PC-3 (cell line): ENCODE measurements at regions not wholly inside any gene's neighbourhood (a gene's known extent, or its start where the extent isn't known, plus 50 kb on each side); places are given as distances from the start of the nearest gene placed in this dataset.

ENCODE experiments used
- ATAC-seq: fragments of 200-7000 bp; cut with Tn5 transposase; 2 replicates; pipeline ENCODE4 v1.9.1; 2020; ENCODE audit warnings: mild to moderate bottlenecking, moderate library complexity
- BruUV-seq: library from RNA; stranded (reverse); fragments of 400-500 nt; replicated peaks from 2 replicates; lab custom pipeline; 2021; lab: Mats Ljungman, UMichigan
- CTCF ChIA-PET: fragments of 300-600 bp; sonication (Branson Sonifier 250); formaldehyde crosslinking; loops from one replicate; lab custom pipeline; 2022; ENCODE audit warnings: antibody characterized with exemption; lab: Charles Lee
- POLR2A ChIA-PET: fragments of 300-600 bp; sonication (Branson Sonifier 250); formaldehyde crosslinking; loops from one replicate; lab custom pipeline; 2022; ENCODE audit warnings: antibody characterized with exemption; ENCODE audit not compliant: unreplicated experiment; lab: Charles Lee
- DNase-seq: peaks from one replicate; pipeline ENCODE4 v3.0.0-alpha.2; 2015
- H2AFZ ChIP-seq: fragments of 300-600 bp; sonication (generic); 2 replicates; pipeline ENCODE4 v1.6.0; 2016; ENCODE audit warnings: antibody characterized with exemption, low read length
- H3F3A ChIP-seq: fragments of 300-600 bp; sonication (generic); one replicate; pipeline ENCODE4 v1.6.0; 2017; ENCODE audit warnings: antibody characterized with exemption, low read length, control low read depth, mild to moderate bottlenecking; ENCODE audit not compliant: unreplicated experiment
- H3K27ac ChIP-seq: fragments of 300-600 bp; sonication (generic); 2 replicates; pipeline ENCODE4 v1.5.1; 2016; ENCODE audit warnings: mild to moderate bottlenecking, low read length
- H3K27me3 ChIP-seq: fragments of 300-600 bp; sonication (generic); 2 replicates; pipeline ENCODE4 v1.6.1; 2016; ENCODE audit warnings: low read length, mixed read lengths
- H3K36me3 ChIP-seq: fragments of 300-600 bp; sonication (generic); 2 replicates; pipeline ENCODE4 v1.6.1; 2016; ENCODE audit warnings: low read depth, mixed run types, low read length, mixed read lengths
- H3K4me1 ChIP-seq: fragments of 300-600 bp; sonication (generic); 2 replicates; pipeline ENCODE4 v1.5.1; 2016; ENCODE audit warnings: low read length; ENCODE audit not compliant: insufficient read depth
- H3K4me2 ChIP-seq: fragments of 300-600 bp; sonication (generic); 2 replicates; pipeline ENCODE4 v1.6.0; 2016; ENCODE audit warnings: low read length
- H3K4me3 ChIP-seq: fragments of 300-600 bp; sonication (generic); 2 replicates; pipeline ENCODE4 v1.5.1; 2016; ENCODE audit warnings: mild to moderate bottlenecking, low read length, mixed read lengths
- H3K79me2 ChIP-seq: fragments of 300-600 bp; sonication (generic); 2 replicates; pipeline ENCODE4 v1.6.1; 2017; ENCODE audit warnings: low read length, mixed read lengths
- H3K9ac ChIP-seq: fragments of 300-600 bp; sonication (generic); 2 replicates; pipeline ENCODE4 v1.6.0; 2016; ENCODE audit warnings: mild to moderate bottlenecking, low read length
- H3K9me2 ChIP-seq: fragments of 300-600 bp; sonication (generic); replicated peaks from 2 replicates; pipeline ENCODE4 v1.6.1; 2016; ENCODE audit warnings: mixed run types, low read length, mixed read lengths
- H3K9me3 ChIP-seq: fragments of 300-600 bp; sonication (generic); 2 replicates; pipeline ENCODE4 v1.6.1; 2016; ENCODE audit warnings: low read length, mixed read lengths
- H4K20me1 ChIP-seq: fragments of 300-600 bp; sonication (generic); 2 replicates; pipeline ENCODE4 v1.6.1; 2016; ENCODE audit warnings: low read length, mixed read lengths
- EZH2 ChIP-seq: fragments of 300-600 bp; sonication (generic); IDR thresholded peaks from one replicate; pipeline ENCODE4 v1.6.1; 2017; ENCODE audit warnings: antibody characterized with exemption, mild to moderate bottlenecking, low read length; ENCODE audit not compliant: unreplicated experiment
- EZH2phosphoT487 ChIP-seq: fragments of 300-600 bp; sonication (generic); IDR thresholded peaks from 2 replicates; pipeline ENCODE4 v1.6.1; 2018; ENCODE audit warnings: mild to moderate bottlenecking, antibody characterized with exemption, low read length, borderline replicate concordance
- intact Hi-C: fragments of 100-400 bp; cut with micrococcal nuclease; formaldehyde crosslinking; loops from 2 replicates; pipeline ENCODE4 v1.9.0; 2023
- TF ChIP-seq, protein P1 (sequence below): fragments of 300-600 bp; sonication (generic); conservative IDR thresholded peaks from 2 replicates; pipeline ENCODE4 v1.5.1; 2017; ENCODE audit warnings: antibody characterized with exemption, low read depth, mild to moderate bottlenecking, low read length

DNA sequence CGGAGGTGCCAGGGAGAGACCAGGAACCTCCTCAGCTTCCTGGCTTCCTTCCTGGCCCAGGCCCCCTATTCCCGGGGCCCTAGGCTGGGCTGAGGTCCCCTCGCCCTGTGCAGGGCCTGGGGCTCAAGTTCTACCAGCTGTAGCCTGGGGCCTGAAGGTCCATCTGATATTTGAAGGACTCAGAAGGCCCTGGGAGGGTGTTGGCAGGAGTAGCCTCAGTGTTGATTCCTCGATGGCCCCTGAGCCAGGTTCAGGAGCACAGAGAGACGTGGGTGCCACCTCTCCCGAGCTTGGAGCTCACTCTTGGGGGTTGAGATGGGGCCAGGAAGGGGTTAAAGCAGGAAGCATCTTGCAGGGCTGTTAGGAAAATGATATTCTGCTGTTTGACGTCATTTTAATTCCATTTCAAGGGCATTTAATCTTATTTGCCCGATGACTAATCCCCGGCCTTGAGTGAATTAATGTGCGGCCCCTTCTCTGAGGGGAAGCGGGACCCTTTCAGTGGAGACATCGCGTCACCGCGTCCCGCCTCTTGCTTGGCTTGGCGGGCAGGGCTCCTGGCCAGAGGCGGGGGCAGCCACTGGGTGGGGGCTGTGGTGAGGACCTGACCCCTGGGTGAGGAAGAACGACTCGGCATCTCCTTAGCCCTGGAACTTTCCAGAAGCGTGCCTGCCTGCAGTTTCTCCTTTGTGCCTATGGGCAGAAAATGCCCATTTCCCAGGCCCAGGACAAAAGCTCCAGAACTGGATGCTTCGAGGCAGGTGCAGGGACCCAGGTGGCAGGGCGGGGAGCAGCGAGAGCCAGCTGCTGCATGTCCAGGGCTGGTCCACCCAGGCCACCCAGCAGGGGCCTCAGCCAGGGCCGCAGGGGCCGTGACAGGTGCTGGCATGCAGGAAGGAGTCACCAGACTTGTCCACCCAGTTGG is 158.3 kb downstream of the KIF26A start:
- no TSS peak for BruUV-seq
- H3F3A ChIP-seq = no peaks in the 10 kb centered on the region
- no peak overlapping the region for H2AFZ ChIP-seq
- H3K4me1 ChIP-seq = no peaks in the 10 kb centered on the region
- no peaks in the 10 kb centered on the region for H3K9me2 ChIP-seq
- no peaks in the 10 kb centered on the region for H3K9me3 ChIP-seq
- H4K20me1 ChIP-seq = no peaks in the 10 kb centered on the region
- H3K4me2 ChIP-seq = no peak overlapping the region
- intact Hi-C loops = no loop called here
- TF ChIP-seq EZH2 (no peak), EZH2phosphoT487 (no peak)
- TF ChIP-seq, protein P1, sequence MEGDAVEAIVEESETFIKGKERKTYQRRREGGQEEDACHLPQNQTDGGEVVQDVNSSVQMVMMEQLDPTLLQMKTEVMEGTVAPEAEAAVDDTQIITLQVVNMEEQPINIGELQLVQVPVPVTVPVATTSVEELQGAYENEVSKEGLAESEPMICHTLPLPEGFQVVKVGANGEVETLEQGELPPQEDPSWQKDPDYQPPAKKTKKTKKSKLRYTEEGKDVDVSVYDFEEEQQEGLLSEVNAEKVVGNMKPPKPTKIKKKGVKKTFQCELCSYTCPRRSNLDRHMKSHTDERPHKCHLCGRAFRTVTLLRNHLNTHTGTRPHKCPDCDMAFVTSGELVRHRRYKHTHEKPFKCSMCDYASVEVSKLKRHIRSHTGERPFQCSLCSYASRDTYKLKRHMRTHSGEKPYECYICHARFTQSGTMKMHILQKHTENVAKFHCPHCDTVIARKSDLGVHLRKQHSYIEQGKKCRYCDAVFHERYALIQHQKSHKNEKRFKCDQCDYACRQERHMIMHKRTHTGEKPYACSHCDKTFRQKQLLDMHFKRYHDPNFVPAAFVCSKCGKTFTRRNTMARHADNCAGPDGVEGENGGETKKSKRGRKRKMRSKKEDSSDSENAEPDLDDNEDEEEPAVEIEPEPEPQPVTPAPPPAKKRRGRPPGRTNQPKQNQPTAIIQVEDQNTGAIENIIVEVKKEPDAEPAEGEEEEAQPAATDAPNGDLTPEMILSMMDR = no peak
- H3K9ac ChIP-seq = no peak overlapping the region
- no peaks in the 10 kb centered on the region for H3K79me2 ChIP-seq
- H3K4me3 ChIP-seq = no peak overlapping the region
- peaks cover 8% of the 10 kb centered on the region; the same call in 1 of the 2 replicates for H3K27me3 ChIP-seq
- H3K36me3 ChIP-seq = no peaks in the 10 kb centered on the region
- ATAC-seq = no peak
- CTCF ChIA-PET = no interaction called here
- no peak overlapping the region for H3K27ac ChIP-seq
- no peak for DNase-seq
- POLR2A ChIA-PET = no interaction called here

DNA sequence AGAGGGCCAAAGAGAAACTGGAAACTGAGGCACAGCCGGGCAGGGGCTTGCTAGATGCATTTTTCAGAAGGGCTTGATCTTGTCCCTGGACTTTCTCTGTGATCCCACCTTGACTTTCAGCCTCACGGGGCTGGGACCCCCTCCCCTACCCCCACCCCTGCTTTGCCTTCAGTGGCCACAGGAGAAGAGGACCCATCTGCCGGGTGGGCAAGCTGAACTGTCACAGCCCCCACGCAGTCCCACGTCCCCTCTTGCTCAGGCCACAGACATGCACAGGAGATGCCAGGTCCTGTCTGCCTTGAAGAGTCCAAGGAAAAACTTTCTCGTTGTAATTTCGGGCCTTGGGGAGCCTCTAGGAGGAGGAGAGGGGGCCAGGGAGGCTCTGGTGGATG is 158.9 kb downstream of the KIF26A start:
- Histone ChIP-seq H3K9ac (no peak overlapping the region), H3F3A (no peaks in the 10 kb centered on the region), H2AFZ (no peak overlapping the region), H3K4me1 (no peaks in the 10 kb centered on the region), H3K4me2 (no peak overlapping the region), H3K9me2 (no peaks in the 10 kb centered on the region), H4K20me1 (no peaks in the 10 kb centered on the region), H3K4me3 (no peak overlapping the region), H3K9me3 (no peaks in the 10 kb centered on the region), H3K27me3 (peaks cover 7% of the 10 kb centered on the region; the same call in 1 of the 2 replicates), H3K36me3 (no peaks in the 10 kb centered on the region), H3K27ac (no peak overlapping the region), H3K79me2 (no peaks in the 10 kb centered on the region)
- no peak for DNase-seq
- ATAC-seq = no peak
- POLR2A ChIA-PET = no interaction called here
- TF ChIP-seq, protein P1 = no peak
- no peak for TF ChIP-seq EZH2phosphoT487
- TF ChIP-seq EZH2 = no peak
- intact Hi-C loops = no loop called here
- CTCF ChIA-PET = no interaction called here
- no TSS peak for BruUV-seq
